ENCODE measurements at regions not wholly inside any gene's neighbourhood (a gene's known extent, or its start where the extent isn't known, plus 50 kb on each side); places are given as distances from the start of the nearest gene placed in this dataset.

DNA sequence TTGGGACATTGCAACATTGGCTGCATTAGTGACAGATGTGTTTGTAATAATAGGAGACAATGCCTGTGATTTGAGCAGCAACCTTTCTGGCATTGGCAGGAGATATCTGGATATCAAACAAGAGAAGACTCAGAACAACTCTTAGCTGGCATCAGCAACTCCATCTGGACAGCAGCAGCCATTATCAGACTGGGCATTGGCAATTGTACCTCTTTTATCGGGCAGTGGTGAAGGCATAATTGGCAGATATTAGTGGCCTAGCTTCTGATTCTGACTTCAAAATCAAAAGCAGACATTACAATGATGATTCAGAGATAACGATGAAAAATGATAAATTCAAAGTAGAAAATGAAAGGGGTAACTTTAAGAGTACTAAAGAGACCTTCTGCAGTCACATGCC, 1193.7 kb downstream of the EFNB2 start:
- TF ChIP-seq, protein P1, sequence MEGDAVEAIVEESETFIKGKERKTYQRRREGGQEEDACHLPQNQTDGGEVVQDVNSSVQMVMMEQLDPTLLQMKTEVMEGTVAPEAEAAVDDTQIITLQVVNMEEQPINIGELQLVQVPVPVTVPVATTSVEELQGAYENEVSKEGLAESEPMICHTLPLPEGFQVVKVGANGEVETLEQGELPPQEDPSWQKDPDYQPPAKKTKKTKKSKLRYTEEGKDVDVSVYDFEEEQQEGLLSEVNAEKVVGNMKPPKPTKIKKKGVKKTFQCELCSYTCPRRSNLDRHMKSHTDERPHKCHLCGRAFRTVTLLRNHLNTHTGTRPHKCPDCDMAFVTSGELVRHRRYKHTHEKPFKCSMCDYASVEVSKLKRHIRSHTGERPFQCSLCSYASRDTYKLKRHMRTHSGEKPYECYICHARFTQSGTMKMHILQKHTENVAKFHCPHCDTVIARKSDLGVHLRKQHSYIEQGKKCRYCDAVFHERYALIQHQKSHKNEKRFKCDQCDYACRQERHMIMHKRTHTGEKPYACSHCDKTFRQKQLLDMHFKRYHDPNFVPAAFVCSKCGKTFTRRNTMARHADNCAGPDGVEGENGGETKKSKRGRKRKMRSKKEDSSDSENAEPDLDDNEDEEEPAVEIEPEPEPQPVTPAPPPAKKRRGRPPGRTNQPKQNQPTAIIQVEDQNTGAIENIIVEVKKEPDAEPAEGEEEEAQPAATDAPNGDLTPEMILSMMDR (IDR thresholded peaks at IDR 0.05) = no peak
- no peak for TF ChIP-seq POLR2A (IDR thresholded peaks at IDR 0.05)

Data from thyroid gland (tissue), 4 donors.